ENCODE measurements at regions not wholly inside any gene's neighbourhood (a gene's known extent, or its start where the extent isn't known, plus 50 kb on each side); places are given as distances from the start of the nearest gene placed in this dataset.

DNA sequence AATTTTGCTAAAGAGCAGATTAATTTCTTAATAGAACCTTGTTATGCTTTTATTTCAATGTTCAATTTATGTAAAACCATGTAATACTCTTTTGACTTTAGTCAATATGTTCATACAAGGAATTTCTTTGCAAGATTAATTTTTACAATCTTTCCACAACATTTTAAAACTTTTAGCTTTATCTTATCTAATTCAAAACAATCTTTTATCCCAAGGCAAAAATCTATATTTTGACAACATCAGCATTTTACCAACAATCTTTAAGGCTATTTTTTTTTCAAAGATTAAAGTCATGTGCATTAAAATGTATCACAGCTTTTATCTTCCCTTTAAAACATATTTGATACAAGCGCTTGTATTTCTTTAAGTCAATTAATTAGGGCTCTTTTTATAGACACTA is 914.7 kb downstream of the PLOD2 start:
- H3K36me3 ChIP-seq (ENCODE audit: control insufficient read depth in 2 of 2, extremely low read depth in 1 of 2, insufficient read depth in 2 of 2, low read length in 2 of 2): no peaks in the 10 kb centered on the region

DNA sequence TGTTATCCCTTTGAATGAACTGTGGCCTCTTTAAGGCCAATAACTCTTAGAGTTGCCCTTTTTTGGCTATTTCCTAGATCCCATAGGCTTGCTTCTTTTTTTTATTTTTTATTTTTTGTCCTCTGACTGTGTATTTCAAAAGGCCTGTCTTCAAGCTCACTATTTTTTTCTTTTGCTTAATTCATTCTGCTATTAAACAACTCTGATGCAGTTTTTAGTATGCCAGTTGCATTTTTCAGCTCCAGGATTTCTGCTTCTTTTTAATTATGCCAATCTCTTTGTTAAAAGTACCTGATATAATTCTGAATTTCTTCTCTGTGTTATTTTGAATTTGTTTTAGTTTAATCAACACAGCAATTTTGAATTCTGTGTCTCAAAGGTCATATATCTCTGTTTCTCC is 912.1 kb downstream of the PLOD2 start:
- TF ChIP-seq, protein P1, sequence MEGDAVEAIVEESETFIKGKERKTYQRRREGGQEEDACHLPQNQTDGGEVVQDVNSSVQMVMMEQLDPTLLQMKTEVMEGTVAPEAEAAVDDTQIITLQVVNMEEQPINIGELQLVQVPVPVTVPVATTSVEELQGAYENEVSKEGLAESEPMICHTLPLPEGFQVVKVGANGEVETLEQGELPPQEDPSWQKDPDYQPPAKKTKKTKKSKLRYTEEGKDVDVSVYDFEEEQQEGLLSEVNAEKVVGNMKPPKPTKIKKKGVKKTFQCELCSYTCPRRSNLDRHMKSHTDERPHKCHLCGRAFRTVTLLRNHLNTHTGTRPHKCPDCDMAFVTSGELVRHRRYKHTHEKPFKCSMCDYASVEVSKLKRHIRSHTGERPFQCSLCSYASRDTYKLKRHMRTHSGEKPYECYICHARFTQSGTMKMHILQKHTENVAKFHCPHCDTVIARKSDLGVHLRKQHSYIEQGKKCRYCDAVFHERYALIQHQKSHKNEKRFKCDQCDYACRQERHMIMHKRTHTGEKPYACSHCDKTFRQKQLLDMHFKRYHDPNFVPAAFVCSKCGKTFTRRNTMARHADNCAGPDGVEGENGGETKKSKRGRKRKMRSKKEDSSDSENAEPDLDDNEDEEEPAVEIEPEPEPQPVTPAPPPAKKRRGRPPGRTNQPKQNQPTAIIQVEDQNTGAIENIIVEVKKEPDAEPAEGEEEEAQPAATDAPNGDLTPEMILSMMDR (optimal IDR thresholded peaks at IDR 0.05 in 1 of 3, IDR thresholded peaks at IDR 0.05 in 1 of 3, conservative IDR thresholded peaks at IDR 0.05 in 1 of 3; ENCODE audit: extremely low read depth in 1 of 3, insufficient read depth in 2 of 3, low read length in 3 of 3): no peak
- TF ChIP-seq EZH2 (IDR thresholded peaks at IDR 0.05; ENCODE audit: low read length): no peak
- FAIRE-seq: no peak
- no peaks in the 10 kb centered on the region for H3K27me3 ChIP-seq (ENCODE audit: control insufficient read depth, extremely low read depth, insufficient read depth, low read length)
- no peak overlapping the region for H3K4me2 ChIP-seq (ENCODE audit: control insufficient read depth, extremely low read depth, insufficient read depth, low read depth, low read length)
- peaks cover 6% of the 10 kb centered on the region for H3K4me1 ChIP-seq (ENCODE audit: control insufficient read depth, extremely low read depth, insufficient read depth, low read length)
- H3K79me2 ChIP-seq (ENCODE audit: control insufficient read depth, insufficient read depth, low read length): no peaks in the 10 kb centered on the region
- H4K20me1 ChIP-seq (ENCODE audit: control insufficient read depth, extremely low read depth, insufficient read depth, low read length): no peaks in the 10 kb centered on the region
- no peak for DNase-seq (ENCODE audit: low read depth, low spot score)
- no peaks in the 10 kb centered on the region for H3K36me3 ChIP-seq (ENCODE audit: control insufficient read depth in 2 of 2, extremely low read depth in 1 of 2, insufficient read depth in 2 of 2, low read length in 2 of 2)
- no peak overlapping the region for H3K27ac ChIP-seq (ENCODE audit: control insufficient read depth, insufficient read depth, low read length)
- H3K9me3 ChIP-seq (ENCODE audit: control insufficient read depth, low read depth, low read length): no peaks in the 10 kb centered on the region
- dilution Hi-C loops (cut with MboI; ENCODE audit: extremely low pct_ligation_motif_present, low sequenced_read_pairs): no loop called here
- H3K9me1 ChIP-seq (ENCODE audit: control insufficient read depth, extremely low read depth, insufficient read depth, low read length): no peaks in the 10 kb centered on the region
- H3K9ac ChIP-seq (ENCODE audit: control insufficient read depth, extremely low read depth, insufficient read depth, low read length): no peak overlapping the region
- H2AFZ ChIP-seq (ENCODE audit: control insufficient read depth, low read length): no peak overlapping the region
- no peak overlapping the region for H3K4me3 ChIP-seq (ENCODE audit: control insufficient read depth in 2 of 3, extremely low read depth in 1 of 3, insufficient read depth in 2 of 3, low read depth in 1 of 3, low read length in 3 of 3)

More for the DNA sequence above, 914.7 kb downstream of the PLOD2 start:
- Histone ChIP-seq H3K27ac (ENCODE audit: control insufficient read depth, insufficient read depth, low read length) (no peak overlapping the region), H2AFZ (ENCODE audit: control insufficient read depth, low read length) (no peak overlapping the region), H3K4me3 (ENCODE audit: control insufficient read depth in 2 of 3, extremely low read depth in 1 of 3, insufficient read depth in 2 of 3, low read depth in 1 of 3, low read length in 3 of 3) (no peak overlapping the region), H3K9ac (ENCODE audit: control insufficient read depth, extremely low read depth, insufficient read depth, low read length) (no peak overlapping the region), H3K4me2 (ENCODE audit: control insufficient read depth, extremely low read depth, insufficient read depth, low read depth, low read length) (no peak overlapping the region), H3K79me2 (ENCODE audit: control insufficient read depth, insufficient read depth, low read length) (no peaks in the 10 kb centered on the region), H3K9me1 (ENCODE audit: control insufficient read depth, extremely low read depth, insufficient read depth, low read length) (no peaks in the 10 kb centered on the region), H4K20me1 (ENCODE audit: control insufficient read depth, extremely low read depth, insufficient read depth, low read length) (no peaks in the 10 kb centered on the region), H3K4me1 (ENCODE audit: control insufficient read depth, extremely low read depth, insufficient read depth, low read length) (peaks cover 7% of the 10 kb centered on the region), H3K9me3 (ENCODE audit: control insufficient read depth, low read depth, low read length) (no peaks in the 10 kb centered on the region), H3K27me3 (ENCODE audit: control insufficient read depth, extremely low read depth, insufficient read depth, low read length) (no peaks in the 10 kb centered on the region)
- FAIRE-seq: no peak
- DNase-seq (ENCODE audit: low read depth, low spot score): no peak
- TF ChIP-seq, protein P1 (optimal IDR thresholded peaks at IDR 0.05 in 1 of 3, IDR thresholded peaks at IDR 0.05 in 1 of 3, conservative IDR thresholded peaks at IDR 0.05 in 1 of 3; ENCODE audit: extremely low read depth in 1 of 3, insufficient read depth in 2 of 3, low read length in 3 of 3): no peak
- TF ChIP-seq EZH2 (IDR thresholded peaks at IDR 0.05; ENCODE audit: low read length): no peak
- dilution Hi-C loops (cut with MboI; ENCODE audit: extremely low pct_ligation_motif_present, low sequenced_read_pairs): no loop called here
